Trophoblast cell (in vitro differentiated cells and primary cell): ENCODE measurements at regions not wholly inside any gene's neighbourhood (a gene's known extent, or its start where the extent isn't known, plus 50 kb on each side); places are given as distances from the start of the nearest gene placed in this dataset.
"Not testable (repeated sequence)": the region's sequence is repeated elsewhere in the genome, so short reads cannot be mapped to it uniquely, and the experiment has no call there.

ENCODE experiments used
- DNase-seq, 2 donors: peaks; one replicate each; pipeline ENCODE4 v3.0.0-alpha.2; 2016
- H2AFZ ChIP-seq: 2 replicates; pipeline ENCODE4 v1.6.1; 2013; ENCODE audit warnings: low read length, moderate library complexity, mild to moderate bottlenecking; ENCODE audit not compliant: insufficient read depth, poor library complexity
- H2AK5ac ChIP-seq: 2 replicates; pipeline ENCODE4 v1.6.1; 2013; ENCODE audit warnings: mild to moderate bottlenecking, low read length
- H2BK120ac ChIP-seq: 2 replicates; pipeline ENCODE4 v1.6.1; 2013; ENCODE audit warnings: low read length, mild to moderate bottlenecking, moderate library complexity; ENCODE audit not compliant: insufficient read depth, poor library complexity
- H2BK12ac ChIP-seq: 2 replicates; pipeline ENCODE4 v1.6.1; 2013; ENCODE audit warnings: mild to moderate bottlenecking, low read length, moderate library complexity
- H2BK5ac ChIP-seq: 2 replicates; pipeline ENCODE4 v1.6.1; 2013; ENCODE audit warnings: low read length, low read depth, moderate library complexity, mild to moderate bottlenecking; ENCODE audit not compliant: poor library complexity
- H3K14ac ChIP-seq: 2 replicates; pipeline ENCODE4 v1.6.1; 2013; ENCODE audit warnings: mild to moderate bottlenecking, low read length
- H3K18ac ChIP-seq: 2 replicates; pipeline ENCODE4 v1.6.1; 2013; ENCODE audit warnings: mild to moderate bottlenecking, low read length
- H3K23ac ChIP-seq: 2 replicates; pipeline ENCODE4 v1.6.1; 2013; ENCODE audit warnings: low read length
- H3K27ac ChIP-seq: 2 replicates; pipeline ENCODE4 v1.5.1; 2013; ENCODE audit warnings: low read depth, mild to moderate bottlenecking, inconsistent platforms, low read length, moderate library complexity
- H3K27me3 ChIP-seq: 2 replicates; pipeline ENCODE4 v1.6.1; 2013; ENCODE audit warnings: inconsistent platforms, mild to moderate bottlenecking, low read length, moderate library complexity; ENCODE audit not compliant: insufficient read depth
- H3K36me3 ChIP-seq, 2 experiments: 1 replicate in 1 of 2; 2 replicates in 1 of 2; pipeline ENCODE4 v1.6.1; 2013; ENCODE audit warnings: low read length in 2 of 2, mild to moderate bottlenecking in 2 of 2, moderate library complexity in 1 of 2; ENCODE audit not compliant: insufficient read depth in 2 of 2, control insufficient read depth in 1 of 2
- H3K4ac ChIP-seq: 2 replicates; pipeline ENCODE4 v1.6.1; 2013; ENCODE audit warnings: low read depth, mild to moderate bottlenecking, low read length, moderate library complexity
- H3K4me1 ChIP-seq, 2 experiments: 1 replicate in 1 of 2; 2 replicates in 1 of 2; pipeline ENCODE4 v1.6.1; 2013; ENCODE audit warnings: low read length in 2 of 2, mild to moderate bottlenecking in 2 of 2, moderate library complexity in 1 of 2; ENCODE audit not compliant: insufficient read depth in 2 of 2, control insufficient read depth in 1 of 2
- H3K4me2 ChIP-seq: 2 replicates; pipeline ENCODE4 v1.6.1; 2013; ENCODE audit warnings: inconsistent platforms, mild to moderate bottlenecking, low read length, moderate library complexity
- H3K4me3 ChIP-seq: 2 replicates; pipeline ENCODE4 v1.5.1; 2013; ENCODE audit warnings: mild to moderate bottlenecking, low read depth, low read length, inconsistent platforms
- H3K79me1 ChIP-seq: one replicate; pipeline ENCODE4 v1.6.1; 2013; ENCODE audit warnings: low read length
- H3K79me2 ChIP-seq: 2 replicates; pipeline ENCODE4 v1.6.1; 2013; ENCODE audit warnings: low read length, mild to moderate bottlenecking; ENCODE audit not compliant: control insufficient read depth, insufficient read depth, poor library complexity
- H3K9ac ChIP-seq: 2 replicates; pipeline ENCODE4 v1.6.1; 2013; ENCODE audit warnings: mild to moderate bottlenecking, low read length
- H3K9me3 ChIP-seq: 2 replicates; pipeline ENCODE4 v1.6.1; 2013; ENCODE audit warnings: low read depth, mild to moderate bottlenecking, control low read depth, inconsistent platforms, low read length; ENCODE audit not compliant: insufficient read depth
- H4K12ac ChIP-seq: 2 replicates; pipeline ENCODE4 v1.6.1; 2013; ENCODE audit warnings: low read depth, mild to moderate bottlenecking, low read length, moderate library complexity
- H4K8ac ChIP-seq: 2 replicates; pipeline ENCODE4 v1.6.1; 2013; ENCODE audit warnings: low read depth, mild to moderate bottlenecking, low read length, moderate library complexity
- H4K91ac ChIP-seq: one replicate; pipeline ENCODE4 v1.6.1; 2013; ENCODE audit warnings: low read depth, mild to moderate bottlenecking, low read length, moderate library complexity
- WGBS: extraction: QIAGEN DNeasy Blood & Tissue Kit; methylation state at CpG from one replicate; pipeline ENCODE4 v1.1.7; 2013; ENCODE audit warnings: missing lambda C conversion rate; ENCODE audit not compliant: insufficient read length, insufficient coverage; ENCODE audit errors: extremely low coverage; 5-methylcytosine and 5-hydroxymethylcytosine counted together

GRCh38 chr9:97774673-97775072, 77.5 kb upstream of the XPA start:
- Histone ChIP-seq H4K8ac (no peak overlapping the region), H3K4me3 (no peak overlapping the region), H3K9me3 (peaks cover 1% of the 10 kb centered on the region), H2AK5ac (no peak overlapping the region), H3K9ac (no peak overlapping the region), H2BK5ac (no peak overlapping the region), H3K79me1 (no peaks in the 10 kb centered on the region), H3K27ac (no peak overlapping the region), H3K4ac (no peak overlapping the region), H4K91ac (no peak overlapping the region), H2AFZ (no peak overlapping the region), H4K12ac (no peak overlapping the region), H3K79me2 (no peaks in the 10 kb centered on the region), H3K18ac (no peak overlapping the region), H3K27me3 (no peaks in the 10 kb centered on the region), H3K36me3 (no peaks in the 10 kb centered on the region), H2BK120ac (no peak overlapping the region), H3K23ac (no peak overlapping the region), H3K4me1 (no peaks in the 10 kb centered on the region), H3K4me2 (no peak overlapping the region), H3K14ac (no peak overlapping the region), H2BK12ac (no peak overlapping the region)
- DNase-seq: no peak
- WGBS: no CpG with 5 or more reads among the region's 3 CpGs

GRCh38 chr9:97778740-97779139, 74.3 kb upstream of the FOXE1 start:
- no CpG with 5 or more reads among the region's 2 CpGs for WGBS
- H3K18ac ChIP-seq, H2AFZ ChIP-seq, H3K79me2 ChIP-seq, H3K9ac ChIP-seq, H4K8ac ChIP-seq, H2BK5ac ChIP-seq, H2AK5ac ChIP-seq, H3K4ac ChIP-seq, H3K9me3 ChIP-seq, H3K36me3 ChIP-seq, H3K23ac ChIP-seq, H3K27ac ChIP-seq, H3K14ac ChIP-seq, H3K4me2 ChIP-seq, H3K27me3 ChIP-seq, H3K4me3 ChIP-seq, DNase-seq, H4K12ac ChIP-seq, H2BK120ac ChIP-seq, H2BK12ac ChIP-seq, H3K79me1 ChIP-seq, H4K91ac ChIP-seq, H3K4me1 ChIP-seq: not testable (repeated sequence)

- H3K4me2 ChIP-seq: no peak overlapping the region
- no peak overlapping the region for H2BK12ac ChIP-seq
- no peak overlapping the region for H3K27ac ChIP-seq
- no peak for DNase-seq
- H3K79me2 ChIP-seq: no peaks in the 10 kb centered on the region
- H2BK120ac ChIP-seq: no peak overlapping the region
- no peak overlapping the region for H2AFZ ChIP-seq
- H3K14ac ChIP-seq: no peak overlapping the region
- no peaks in the 10 kb centered on the region for H3K4me1 ChIP-seq
- no peak overlapping the region for H4K91ac ChIP-seq
- no peak overlapping the region for H3K23ac ChIP-seq
- no peak overlapping the region for H3K4ac ChIP-seq
- no CpG with 5 or more reads among the region's 2 CpGs for WGBS
- no peaks in the 10 kb centered on the region for H3K79me1 ChIP-seq
- no peak overlapping the region for H2AK5ac ChIP-seq
- H3K36me3 ChIP-seq: no peaks in the 10 kb centered on the region
- H4K8ac ChIP-seq: no peak overlapping the region
- H3K18ac ChIP-seq: no peak overlapping the region
- H2BK5ac ChIP-seq: no peak overlapping the region
- H3K4me3 ChIP-seq: no peak overlapping the region
- H3K9me3 ChIP-seq: peaks cover 5% of the 10 kb centered on the region
- H3K27me3 ChIP-seq: no peaks in the 10 kb centered on the region
- H4K12ac ChIP-seq: no peak overlapping the region
- no peak overlapping the region for H3K9ac ChIP-seq
Observed at GRCh38 chr9:97779608-97780007, 73.4 kb upstream of the FOXE1 start.

GRCh38 chr9:97781902-97782301, 71.1 kb upstream of the FOXE1 start:
- peaks cover 5% of the 10 kb centered on the region for H3K9me3 ChIP-seq
- WGBS: no CpG with 5 or more reads among the region's 1 CpG
- no peaks in the 10 kb centered on the region for H3K79me2 ChIP-seq

More at GRCh38 chr9:97781902-97782301, 71.1 kb upstream of the FOXE1 start:
- Histone ChIP-seq H3K4me2 (no peak overlapping the region), H3K4ac (no peak overlapping the region), H4K91ac (no peak overlapping the region), H4K12ac (no peak overlapping the region), H4K8ac (no peak overlapping the region), H3K14ac (no peak overlapping the region), H2BK120ac (no peak overlapping the region), H2AK5ac (no peak overlapping the region), H3K4me1 (peaks cover 2 to 3% of the 10 kb centered on the region in 2 experiments), H3K79me1 (no peaks in the 10 kb centered on the region), H3K18ac (no peak overlapping the region), H3K4me3 (no peak overlapping the region), H2BK5ac (no peak overlapping the region), H3K36me3 (no peaks in the 10 kb centered on the region), H3K23ac (no peak overlapping the region), H3K27me3 (no peaks in the 10 kb centered on the region), H3K27ac (no peak overlapping the region), H2BK12ac (no peak overlapping the region), H2AFZ (no peak overlapping the region), H3K9ac (no peak overlapping the region)
- no peak for DNase-seq
